GM12865 (cell line): ENCODE measurements at regions not wholly inside any gene's neighbourhood (a gene's known extent, or its start where the extent isn't known, plus 50 kb on each side); places are given as distances from the start of the nearest gene placed in this dataset.

Source experiments
- DNase-seq: peaks from one replicate; pipeline ENCODE4 v3.0.0; 2010; ENCODE audit warnings: low read depth
- H3K4me3 ChIP-seq: 2 replicates; pipeline ENCODE4 v1.5.1; 2011; ENCODE audit warnings: mild to moderate bottlenecking, low read depth, low read length, control low read depth
- CTCF ChIP-seq: IDR thresholded peaks from 2 replicates; pipeline ENCODE4 v1.5.1; 2011; ENCODE audit warnings: low read length, control low read depth, low read depth, inconsistent platforms; ENCODE audit not compliant: insufficient read depth; ENCODE audit errors: missing control alignments

DNA sequence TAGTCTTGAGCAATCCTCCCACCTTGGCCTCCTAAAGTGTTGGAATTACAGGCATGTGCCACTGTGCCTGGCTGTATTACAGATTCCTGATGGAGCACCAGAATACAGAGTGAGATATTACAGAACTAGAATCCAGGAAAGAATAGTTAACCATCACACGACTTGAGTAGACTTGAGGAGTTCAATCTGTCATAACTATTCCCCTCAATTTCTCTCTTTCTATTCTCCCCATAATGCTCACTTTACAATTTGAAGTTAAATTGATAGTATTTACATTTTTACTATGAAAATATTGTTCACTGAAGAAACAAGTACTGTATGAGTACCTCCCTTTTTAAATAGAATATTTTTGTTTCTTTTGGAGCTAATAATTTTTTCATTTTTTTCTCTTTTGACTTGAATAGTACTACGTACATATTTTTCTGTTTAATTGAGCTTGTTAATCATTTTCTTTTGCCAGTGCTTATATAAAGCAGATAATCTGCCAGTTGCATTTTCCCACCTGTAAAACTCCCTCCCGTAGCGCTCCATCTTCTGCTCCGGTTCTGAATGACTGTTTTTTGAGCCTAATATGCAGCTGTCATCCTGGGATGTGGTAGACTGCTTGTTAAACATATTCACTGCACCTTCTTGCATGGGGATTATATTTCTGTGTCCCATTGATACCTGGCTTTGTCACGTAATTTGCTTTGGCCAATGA, 105.5 kb downstream of the MYCN start:
- no peak overlapping the region for H3K4me3 ChIP-seq
- DNase-seq: no peak
- no peak for TF ChIP-seq CTCF

DNA sequence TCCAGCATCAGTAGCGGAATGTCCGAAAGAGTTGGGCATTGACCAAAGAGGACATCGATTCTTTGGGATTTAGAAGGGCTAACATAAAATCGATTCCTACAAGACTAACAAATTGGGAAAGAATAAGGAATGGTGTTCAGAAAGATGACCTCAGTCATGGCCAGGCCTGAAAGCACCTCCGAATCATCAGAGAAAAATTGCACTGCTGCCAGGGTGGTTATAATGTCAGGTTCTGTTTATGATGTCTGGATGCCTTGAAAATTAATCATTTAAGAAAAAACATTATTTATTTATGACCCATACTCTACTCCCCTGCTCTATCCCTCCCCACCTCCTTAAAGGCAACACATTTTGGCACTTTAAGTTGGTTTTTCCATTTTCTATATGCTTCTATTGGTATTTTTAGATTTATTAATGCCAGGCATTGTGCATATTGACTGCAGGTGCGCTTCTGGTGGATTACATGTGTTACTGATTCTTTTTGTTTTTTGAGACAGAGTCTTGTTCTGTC, 104.7 kb downstream of the MYCN start:
- H3K4me3 ChIP-seq: no peak overlapping the region
- no peak for DNase-seq
- no peak for TF ChIP-seq CTCF

DNA sequence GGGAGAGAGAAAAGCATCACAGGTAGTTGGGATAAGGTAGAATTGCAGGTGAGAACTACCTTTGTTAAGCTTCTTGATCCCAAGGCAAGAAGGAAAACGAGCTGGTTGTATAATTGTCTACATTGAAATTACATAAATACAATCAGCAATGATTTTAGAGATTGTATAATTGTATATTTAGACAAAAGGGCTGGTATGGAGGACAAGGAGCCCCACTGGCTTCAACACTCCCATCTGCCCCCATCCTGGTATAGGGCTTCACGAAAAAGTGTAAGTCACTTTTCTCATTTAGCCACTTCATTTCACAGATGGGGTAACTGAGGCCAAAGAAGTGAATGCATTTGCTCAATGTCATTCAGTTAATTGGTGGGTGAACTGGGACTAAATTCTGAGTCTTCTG, 103.3 kb downstream of the MYCN start:
- DNase-seq: no peak
- H3K4me3 ChIP-seq: no peak overlapping the region
- TF ChIP-seq CTCF: no peak

DNA sequence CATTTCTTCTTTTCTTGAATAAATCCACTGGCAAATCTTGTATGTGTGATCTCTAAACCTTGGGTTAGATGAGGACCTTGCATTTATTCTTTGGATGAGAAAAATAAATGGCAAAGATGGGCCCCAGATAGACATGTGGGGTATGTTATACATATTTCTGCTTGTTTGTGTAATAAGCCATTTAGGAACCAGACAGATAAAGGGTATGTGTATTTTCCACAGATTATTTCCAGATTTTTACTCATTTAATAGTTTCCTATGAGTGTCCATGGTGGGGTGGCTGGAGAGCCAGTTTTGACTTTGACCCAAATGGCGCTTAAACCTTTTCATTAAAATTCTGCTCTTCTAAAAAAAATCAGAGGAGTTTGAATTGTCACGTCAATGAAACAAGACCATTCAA, 102.8 kb downstream of the MYCN start:
- H3K4me3 ChIP-seq: no peak overlapping the region
- no peak for TF ChIP-seq CTCF
- DNase-seq: no peak

- no peak for DNase-seq
- TF ChIP-seq CTCF: no peak
Observed at GRCh38 chr2:16042201-16042700, 101.9 kb downstream of the MYCN start.

GRCh38 chr2:16040271-16041010, 100.1 kb downstream of the MYCN start:
- TF ChIP-seq CTCF: no peak
- no peak for DNase-seq
- no peak overlapping the region for H3K4me3 ChIP-seq

More at GRCh38 chr2:16042201-16042700, 101.9 kb downstream of the MYCN start:
- no peak overlapping the region for H3K4me3 ChIP-seq
